OCI-LY7 (cell line): ENCODE measurements at regions not wholly inside any gene's neighbourhood (a gene's known extent, or its start where the extent isn't known, plus 50 kb on each side); places are given as distances from the start of the nearest gene placed in this dataset.

Experiments used
- EZH2phosphoT487 ChIP-seq: fragments of 200-600 bp; sonication (generic); IDR thresholded peaks from 2 replicates; pipeline ENCODE4 v1.6.1; 2018; ENCODE audit warnings: low read depth, borderline replicate concordance, mild to moderate bottlenecking, mixed run types, antibody characterized with exemption, low read length, moderate library complexity, mixed read lengths
- TF ChIP-seq, protein P1 (sequence below): fragments of 200-600 bp; sonication (generic); conservative IDR thresholded peaks from 2 replicates; pipeline ENCODE4 v1.5.1; 2014; ENCODE audit warnings: mild to moderate bottlenecking, antibody characterized with exemption, low read length, moderate library complexity, mixed read lengths

GRCh38 chr7:65463184-65463583 is 89.5 kb downstream of the ZNF92 start:
- TF ChIP-seq, protein P1, sequence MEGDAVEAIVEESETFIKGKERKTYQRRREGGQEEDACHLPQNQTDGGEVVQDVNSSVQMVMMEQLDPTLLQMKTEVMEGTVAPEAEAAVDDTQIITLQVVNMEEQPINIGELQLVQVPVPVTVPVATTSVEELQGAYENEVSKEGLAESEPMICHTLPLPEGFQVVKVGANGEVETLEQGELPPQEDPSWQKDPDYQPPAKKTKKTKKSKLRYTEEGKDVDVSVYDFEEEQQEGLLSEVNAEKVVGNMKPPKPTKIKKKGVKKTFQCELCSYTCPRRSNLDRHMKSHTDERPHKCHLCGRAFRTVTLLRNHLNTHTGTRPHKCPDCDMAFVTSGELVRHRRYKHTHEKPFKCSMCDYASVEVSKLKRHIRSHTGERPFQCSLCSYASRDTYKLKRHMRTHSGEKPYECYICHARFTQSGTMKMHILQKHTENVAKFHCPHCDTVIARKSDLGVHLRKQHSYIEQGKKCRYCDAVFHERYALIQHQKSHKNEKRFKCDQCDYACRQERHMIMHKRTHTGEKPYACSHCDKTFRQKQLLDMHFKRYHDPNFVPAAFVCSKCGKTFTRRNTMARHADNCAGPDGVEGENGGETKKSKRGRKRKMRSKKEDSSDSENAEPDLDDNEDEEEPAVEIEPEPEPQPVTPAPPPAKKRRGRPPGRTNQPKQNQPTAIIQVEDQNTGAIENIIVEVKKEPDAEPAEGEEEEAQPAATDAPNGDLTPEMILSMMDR = no peak
- no peak for TF ChIP-seq EZH2phosphoT487
